ENCODE measurements at regions not wholly inside any gene's neighbourhood (a gene's known extent, or its start where the extent isn't known, plus 50 kb on each side); places are given as distances from the start of the nearest gene placed in this dataset.

DNA sequence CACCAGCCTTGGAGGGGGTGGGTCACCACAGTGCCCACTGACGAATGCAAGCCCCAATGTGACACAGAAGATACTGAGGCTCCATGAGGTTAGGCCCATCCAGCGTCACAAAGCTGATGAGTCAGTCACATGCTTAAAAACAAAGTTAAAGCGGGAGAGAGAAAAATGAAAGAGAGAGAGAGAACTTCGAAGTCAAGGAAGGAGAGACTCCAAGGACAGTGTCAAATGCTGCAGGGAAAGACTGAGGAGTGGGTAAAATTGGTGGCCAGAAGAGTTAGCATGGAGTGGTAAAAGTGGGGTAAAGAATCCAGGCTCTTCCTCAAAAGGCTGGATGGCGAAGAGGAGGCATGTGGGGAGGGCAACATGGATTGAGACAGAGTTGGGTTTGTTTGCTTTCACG lies 201.9 kb upstream of the CCDC150 start:
- TF ChIP-seq, protein P1, sequence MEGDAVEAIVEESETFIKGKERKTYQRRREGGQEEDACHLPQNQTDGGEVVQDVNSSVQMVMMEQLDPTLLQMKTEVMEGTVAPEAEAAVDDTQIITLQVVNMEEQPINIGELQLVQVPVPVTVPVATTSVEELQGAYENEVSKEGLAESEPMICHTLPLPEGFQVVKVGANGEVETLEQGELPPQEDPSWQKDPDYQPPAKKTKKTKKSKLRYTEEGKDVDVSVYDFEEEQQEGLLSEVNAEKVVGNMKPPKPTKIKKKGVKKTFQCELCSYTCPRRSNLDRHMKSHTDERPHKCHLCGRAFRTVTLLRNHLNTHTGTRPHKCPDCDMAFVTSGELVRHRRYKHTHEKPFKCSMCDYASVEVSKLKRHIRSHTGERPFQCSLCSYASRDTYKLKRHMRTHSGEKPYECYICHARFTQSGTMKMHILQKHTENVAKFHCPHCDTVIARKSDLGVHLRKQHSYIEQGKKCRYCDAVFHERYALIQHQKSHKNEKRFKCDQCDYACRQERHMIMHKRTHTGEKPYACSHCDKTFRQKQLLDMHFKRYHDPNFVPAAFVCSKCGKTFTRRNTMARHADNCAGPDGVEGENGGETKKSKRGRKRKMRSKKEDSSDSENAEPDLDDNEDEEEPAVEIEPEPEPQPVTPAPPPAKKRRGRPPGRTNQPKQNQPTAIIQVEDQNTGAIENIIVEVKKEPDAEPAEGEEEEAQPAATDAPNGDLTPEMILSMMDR (IDR thresholded peaks at IDR 0.05), result no peak
- TF ChIP-seq POLR2A (IDR thresholded peaks at IDR 0.05) (no peak), POLR2AphosphoS5 (IDR thresholded peaks at IDR 0.05) (no peak)
